Lung (tissue), 11 donors: ENCODE measurements at regions not wholly inside any gene's neighbourhood (a gene's known extent, or its start where the extent isn't known, plus 50 kb on each side); places are given as distances from the start of the nearest gene placed in this dataset.
"Not testable (repeated sequence)": the region's sequence is repeated elsewhere in the genome, so short reads cannot be mapped to it uniquely, and the experiment has no call there.

Experiments
- ATAC-seq: fragments of 200-7000 bp; cut with Tn5 transposase; one replicate; pipeline ENCODE4 v1.9.1; 2020; ENCODE audit warnings: moderate number of reproducible peaks; ENCODE audit not compliant: insufficient read depth, low FRiP score
- DNase-seq, 3 donors: peaks; one replicate each; pipeline ENCODE4 v3.0.0-alpha.2; 2013 to 2017
- H3K27ac ChIP-seq, 2 donors: one replicate each; pipeline ENCODE4 v1.5.1; 2013; ENCODE audit warnings: mild to moderate bottlenecking in 2 of 2, moderate library complexity in 2 of 2, control low read depth in 1 of 2, inconsistent platforms in 1 of 2, low read depth in 1 of 2, low read length in 1 of 2
- H3K27me3 ChIP-seq, 3 donors: one replicate each; pipeline ENCODE4 v1.5.1; 2013; ENCODE audit warnings: low read length in 2 of 3; ENCODE audit not compliant: control insufficient read depth in 3 of 3, insufficient read depth in 3 of 3
- H3K36me3 ChIP-seq, 4 donors: one replicate each; pipeline ENCODE4 v1.5.1; 2013; ENCODE audit warnings: low read length in 4 of 4, mild to moderate bottlenecking in 1 of 4, moderate library complexity in 1 of 4; ENCODE audit not compliant: control insufficient read depth in 4 of 4, insufficient read depth in 4 of 4
- H3K4me1 ChIP-seq, 5 donors: one replicate each; pipeline ENCODE4 v1.5.1; 2013; ENCODE audit warnings: low read length in 5 of 5, mild to moderate bottlenecking in 2 of 5, moderate library complexity in 1 of 5; ENCODE audit not compliant: control insufficient read depth in 5 of 5, insufficient read depth in 5 of 5
- H3K4me3 ChIP-seq: one replicate; pipeline ENCODE4 v1.5.1; 2013; ENCODE audit warnings: mild to moderate bottlenecking, control low read depth, moderate library complexity
- H3K9ac ChIP-seq, 2 donors: one replicate each; pipeline ENCODE4 v1.5.1; 2013; ENCODE audit warnings: low read length in 2 of 2, control low read depth in 1 of 2; ENCODE audit not compliant: insufficient read depth in 1 of 2
- H3K9me3 ChIP-seq, 4 donors: one replicate each; pipeline ENCODE4 v1.5.1; 2013; ENCODE audit warnings: low read length in 3 of 4, mild to moderate bottlenecking in 1 of 4, moderate library complexity in 1 of 4; ENCODE audit not compliant: control insufficient read depth in 4 of 4, insufficient read depth in 3 of 4
- CTCF ChIP-seq: IDR thresholded peaks from 2 replicates; pipeline ENCODE4 v1.5.1; 2012; ENCODE audit warnings: mild to moderate bottlenecking; ENCODE audit errors: control extremely low read depth, extremely low read depth
- WGBS, 2 donors: extraction: QIAGEN DNeasy Blood & Tissue Kit; methylation state at CpG; one replicate each; pipeline ENCODE4 v1.1.7; 2013; 5-methylcytosine and 5-hydroxymethylcytosine counted together
- donor health status: control.
- donor health status: control.
- donor health status: Bipolar disorder and iron deficiency.
- donor health status: healthy.
- donor health status: DM: yes; HTN: yes; CAD: no.

GRCh38 chr2:209240204-209240603 lies 183.6 kb upstream of the MAP2 start:
- no peak for DNase-seq
- Histone ChIP-seq H3K4me3 (no peak overlapping the region), H3K4me1 (no peaks in the 10 kb centered on the region), H3K36me3 (no peaks in the 10 kb centered on the region), H3K9ac (no peak overlapping the region), H3K9me3 (peaks cover 0 to 4% (median 2%) of the 10 kb centered on the region in 4 donors), H3K27me3 (no peaks in the 10 kb centered on the region), H3K27ac (no peak overlapping the region)
- no peak for TF ChIP-seq CTCF
- no peak for ATAC-seq
- 39 to 75% methylated on average over 1 of the region's 1 CpG for WGBS, 2 donors

GRCh38 chr2:209253544-209253943 lies 170.3 kb upstream of the MAP2 start:
- H3K27me3 ChIP-seq: no peaks in the 10 kb centered on the region
- H3K9ac ChIP-seq: no peak overlapping the region
- H3K9me3 ChIP-seq: no peaks in the 10 kb centered on the region
- H3K27ac ChIP-seq: no peak overlapping the region
- 72 to 73% methylated on average over 2 of the region's 2 CpGs for WGBS, 2 donors
- no peak overlapping the region for H3K4me3 ChIP-seq
- no peak for TF ChIP-seq CTCF
- H3K4me1 ChIP-seq: no peaks in the 10 kb centered on the region
- no peak for ATAC-seq
- no peak for DNase-seq
- H3K36me3 ChIP-seq: no peaks in the 10 kb centered on the region

- peaks cover 0 to 2% (median 0%) of the 10 kb centered on the region in 5 donors for H3K4me1 ChIP-seq
- peaks cover 0 to 3% (median 0%) of the 10 kb centered on the region in 4 donors for H3K9me3 ChIP-seq
- TF ChIP-seq CTCF: no peak
- H3K9ac ChIP-seq: no peak overlapping the region
- no peaks in the 10 kb centered on the region for H3K36me3 ChIP-seq
- H3K4me3 ChIP-seq: no peak overlapping the region
- H3K27me3 ChIP-seq: no peaks in the 10 kb centered on the region
- 93 to 96% methylated on average over 7 of the region's 7 CpGs for WGBS, 2 donors
- no peak for DNase-seq
- no peak overlapping the region for H3K27ac ChIP-seq
- no peak for ATAC-seq
These were observed 164.1 kb upstream of the MAP2 start for GRCh38 chr2:209259767-209260166.

GRCh38 chr2:209260281-209260680 lies 163.6 kb upstream of the MAP2 start:
- Histone ChIP-seq H3K27me3 (no peaks in the 10 kb centered on the region), H3K9ac (no peak overlapping the region), H3K27ac (no peak overlapping the region), H3K36me3 (no peaks in the 10 kb centered on the region), H3K9me3 (peaks cover 0 to 3% (median 0%) of the 10 kb centered on the region in 4 donors), H3K4me3 (no peak overlapping the region), H3K4me1 (peaks cover 0 to 2% (median 0%) of the 10 kb centered on the region in 5 donors)
- ATAC-seq (no peak), DNase-seq (no peak)
- TF ChIP-seq CTCF: no peak
- 95% methylated on average over 5 of the region's 5 CpGs for WGBS, 2 donors

GRCh38 chr2:209261366-209262053 lies 162.3 kb upstream of the MAP2 start:
- not testable (repeated sequence) for H3K27ac ChIP-seq, H3K27me3 ChIP-seq, H3K4me3 ChIP-seq, H3K4me1 ChIP-seq, ATAC-seq, H3K9ac ChIP-seq, H3K36me3 ChIP-seq, DNase-seq, H3K9me3 ChIP-seq
- 84 to 92% methylated on average over 16 of the region's 16 CpGs for WGBS, 2 donors
